ENCODE measurements at regions not wholly inside any gene's neighbourhood (a gene's known extent, or its start where the extent isn't known, plus 50 kb on each side); places are given as distances from the start of the nearest gene placed in this dataset.

GRCh38 chr6:140766999-140767398, 1365.7 kb upstream of the GJE1 start:
- no peaks in the 10 kb centered on the region for H4K20me1 ChIP-seq (ENCODE audit: insufficient read depth, low read length)
- no peak for TF ChIP-seq CTCF (IDR thresholded peaks at IDR 0.05; ENCODE audit: low read length)
- no peak for TF ChIP-seq EZH2phosphoT487 (IDR thresholded peaks at IDR 0.05; ENCODE audit: low read length)
- TF ChIP-seq EZH2 (optimal IDR thresholded peaks at IDR 0.05; ENCODE audit: low read depth, low read length) = no peak
- H3K27ac ChIP-seq (ENCODE audit: low read length) = no peak overlapping the region

GRCh38 chr6:140758169-140758877, 1374.4 kb upstream of the GJE1 start:
- H3K4me1 ChIP-seq (ENCODE audit: low read length) = no peaks in the 10 kb centered on the region
- no peak overlapping the region for H3K4me3 ChIP-seq (ENCODE audit: low read length)
- H3K9ac ChIP-seq (ENCODE audit: low read length) = no peak overlapping the region
- H3K4me2 ChIP-seq (ENCODE audit: low read depth, low read length) = no peak overlapping the region
- no peaks in the 10 kb centered on the region for H4K20me1 ChIP-seq (ENCODE audit: insufficient read depth, low read length)
- no peaks in the 10 kb centered on the region for H3K36me3 ChIP-seq (replicated peaks; ENCODE audit: insufficient read depth, low read length)
- no peaks in the 10 kb centered on the region for H3K9me3 ChIP-seq (replicated peaks; ENCODE audit: insufficient read depth, low read length)
- no peaks in the 10 kb centered on the region for H3F3A ChIP-seq (ENCODE audit: insufficient read depth, low read length)
- H3K27ac ChIP-seq (ENCODE audit: low read length) = no peak overlapping the region
- TF ChIP-seq CTCF (IDR thresholded peaks at IDR 0.05; ENCODE audit: low read length) (no peak), EZH2 (optimal IDR thresholded peaks at IDR 0.05; ENCODE audit: low read depth, low read length) (no peak), EZH2phosphoT487 (IDR thresholded peaks at IDR 0.05; ENCODE audit: low read length) (no peak)
- no peaks in the 10 kb centered on the region for H3K27me3 ChIP-seq (replicated peaks; ENCODE audit: insufficient read depth, low read length)
- DNase-seq = no peak
- H3K9me2 ChIP-seq (replicated peaks; ENCODE audit: insufficient read depth, low read length) = no peaks in the 10 kb centered on the region
- H2AFZ ChIP-seq (ENCODE audit: low read length) = no peak overlapping the region
- no peaks in the 10 kb centered on the region for H3K79me2 ChIP-seq (ENCODE audit: low read length)

More at GRCh38 chr6:140766999-140767398, 1365.7 kb upstream of the GJE1 start:
- Histone ChIP-seq H3K79me2 (ENCODE audit: low read length) (no peaks in the 10 kb centered on the region), H3K9ac (ENCODE audit: low read length) (no peak overlapping the region), H3F3A (ENCODE audit: insufficient read depth, low read length) (no peaks in the 10 kb centered on the region), H3K4me3 (ENCODE audit: low read length) (no peak overlapping the region), H3K4me1 (ENCODE audit: low read length) (no peaks in the 10 kb centered on the region), H3K9me3 (replicated peaks; ENCODE audit: insufficient read depth, low read length) (no peaks in the 10 kb centered on the region), H3K27me3 (replicated peaks; ENCODE audit: insufficient read depth, low read length) (no peaks in the 10 kb centered on the region), H2AFZ (ENCODE audit: low read length) (no peak overlapping the region), H3K9me2 (replicated peaks; ENCODE audit: insufficient read depth, low read length) (no peaks in the 10 kb centered on the region), H3K4me2 (ENCODE audit: low read depth, low read length) (no peak overlapping the region), H3K36me3 (replicated peaks; ENCODE audit: insufficient read depth, low read length) (no peaks in the 10 kb centered on the region)
- DNase-seq = no peak

- no peaks in the 10 kb centered on the region for H3K27me3 ChIP-seq (replicated peaks; ENCODE audit: insufficient read depth, low read length)
- no peak overlapping the region for H3K27ac ChIP-seq (ENCODE audit: low read length)
- TF ChIP-seq EZH2phosphoT487 (IDR thresholded peaks at IDR 0.05; ENCODE audit: low read length) (no peak), CTCF (IDR thresholded peaks at IDR 0.05; ENCODE audit: low read length) (no peak), EZH2 (optimal IDR thresholded peaks at IDR 0.05; ENCODE audit: low read depth, low read length) (no peak)
These were observed 1377.8 kb upstream of the CITED2 start for GRCh38 chr6:140752234-140752633.

More at GRCh38 chr6:140752234-140752633, 1377.8 kb upstream of the CITED2 start:
- Histone ChIP-seq H3K9me2 (replicated peaks; ENCODE audit: insufficient read depth, low read length) (no peaks in the 10 kb centered on the region), H2AFZ (ENCODE audit: low read length) (no peak overlapping the region), H3K4me1 (ENCODE audit: low read length) (no peaks in the 10 kb centered on the region), H3K79me2 (ENCODE audit: low read length) (no peaks in the 10 kb centered on the region), H3F3A (ENCODE audit: insufficient read depth, low read length) (no peaks in the 10 kb centered on the region), H3K36me3 (replicated peaks; ENCODE audit: insufficient read depth, low read length) (no peaks in the 10 kb centered on the region), H3K4me3 (ENCODE audit: low read length) (no peak overlapping the region), H3K4me2 (ENCODE audit: low read depth, low read length) (no peak overlapping the region), H4K20me1 (ENCODE audit: insufficient read depth, low read length) (no peaks in the 10 kb centered on the region), H3K9ac (ENCODE audit: low read length) (no peak overlapping the region), H3K9me3 (replicated peaks; ENCODE audit: insufficient read depth, low read length) (no peaks in the 10 kb centered on the region)
- DNase-seq = no peak
